IMR-90 (cell line): ENCODE measurements at regions not wholly inside any gene's neighbourhood (a gene's known extent, or its start where the extent isn't known, plus 50 kb on each side); places are given as distances from the start of the nearest gene placed in this dataset.
"Not testable (repeated sequence)": the region's sequence is repeated elsewhere in the genome, so short reads cannot be mapped to it uniquely, and the experiment has no call there.

Experiments used
- ATAC-seq: fragments of 200-7000 bp; cut with Tn5 transposase; 2 replicates; pipeline ENCODE4 v1.9.1; 2020; ENCODE audit warnings: low read depth, mild to moderate bottlenecking, moderate library complexity
- BruUV-seq: library from RNA; stranded (reverse); fragments of 400-500 nt; replicated peaks from 2 replicates; lab custom pipeline; 2021; lab: Mats Ljungman, UMichigan
- CTCF ChIA-PET: fragments of 300-600 bp; formaldehyde crosslinking; extraction: SDS; loops from one replicate; lab custom pipeline; 2021; ENCODE audit warnings: antibody characterized with exemption; lab: Yijun Ruan, JAX
- POLR2A ChIA-PET: fragments of 300-600 bp; sonication (Branson Sonifier 250); formaldehyde crosslinking; loops from one replicate; lab custom pipeline; 2022; ENCODE audit warnings: antibody characterized with exemption; ENCODE audit not compliant: unreplicated experiment; lab: Charles Lee
- DNase-seq: peaks from one replicate; pipeline ENCODE4 v3.0.0; 2013
- H2AFZ ChIP-seq: replicated peaks from 2 replicates; pipeline ENCODE3; 2013; ENCODE audit warnings: low read length, mild to moderate bottlenecking; ENCODE audit not compliant: poor library complexity
- H2AK5ac ChIP-seq: 2 replicates; pipeline ENCODE4 v1.6.1; 2013; ENCODE audit warnings: low read depth, low read length, inconsistent platforms
- H2AK9ac ChIP-seq: replicated peaks from 2 replicates; pipeline ENCODE3; 2013; ENCODE audit warnings: mild to moderate bottlenecking, low read depth, low read length, moderate library complexity; ENCODE audit not compliant: poor library complexity
- H2BK120ac ChIP-seq: 2 replicates; pipeline ENCODE4 v1.6.1; 2013; ENCODE audit warnings: low read depth, low read length, inconsistent platforms
- H2BK15ac ChIP-seq: 3 replicates; pipeline ENCODE4 v1.6.1; 2013; ENCODE audit warnings: low read depth, low read length, inconsistent platforms
- H2BK20ac ChIP-seq: 2 replicates; pipeline ENCODE4 v1.6.1; 2013; ENCODE audit warnings: low read depth, mild to moderate bottlenecking, inconsistent platforms, low read length, moderate library complexity
- H2BK5ac ChIP-seq: 2 replicates; pipeline ENCODE4 v1.6.1; 2013; ENCODE audit warnings: mild to moderate bottlenecking, low read depth, low read length, inconsistent platforms; ENCODE audit not compliant: poor library complexity, severe bottlenecking
- H3K14ac ChIP-seq: replicated peaks from 2 replicates; pipeline ENCODE4 v1.6.1; 2013; ENCODE audit warnings: low read depth, low read length, inconsistent platforms
- H3K18ac ChIP-seq: 2 replicates; pipeline ENCODE4 v1.6.1; 2013; ENCODE audit warnings: low read depth, low read length, control low read depth
- H3K23ac ChIP-seq: 2 replicates; pipeline ENCODE4 v1.6.1; 2013; ENCODE audit warnings: low read depth, low read length, inconsistent platforms
- H3K27ac ChIP-seq: 2 replicates; pipeline ENCODE4 v1.5.1; 2013; ENCODE audit warnings: mild to moderate bottlenecking, control low read depth, low read length; ENCODE audit not compliant: insufficient read depth
- H3K27me3 ChIP-seq: 2 replicates; pipeline ENCODE4 v1.6.1; 2013; ENCODE audit warnings: low read length; ENCODE audit not compliant: control insufficient read depth, insufficient read depth
- H3K36me3 ChIP-seq: 2 replicates; pipeline ENCODE4 v1.6.1; 2013; ENCODE audit warnings: low read length, mixed read lengths; ENCODE audit not compliant: control insufficient read depth, insufficient read depth
- H3K4ac ChIP-seq: 2 replicates; pipeline ENCODE4 v1.6.1; 2013; ENCODE audit warnings: low read depth, low read length, inconsistent platforms
- H3K4me1 ChIP-seq: 2 replicates; pipeline ENCODE4 v1.6.1; 2013; ENCODE audit warnings: low read length, mixed read lengths; ENCODE audit not compliant: control insufficient read depth, insufficient read depth
- H3K4me2 ChIP-seq: 2 replicates; pipeline ENCODE4 v1.6.1; 2013; ENCODE audit warnings: low read depth, mild to moderate bottlenecking, control low read depth, low read length, moderate library complexity
- H3K4me3 ChIP-seq: 2 replicates; pipeline ENCODE4 v1.5.1; 2013; ENCODE audit warnings: low read depth, mild to moderate bottlenecking, control low read depth, low read length, moderate library complexity; ENCODE audit not compliant: insufficient read depth
- H3K56ac ChIP-seq: 2 replicates; pipeline ENCODE4 v1.6.1; 2013; ENCODE audit warnings: low read length, inconsistent platforms; ENCODE audit not compliant: insufficient read depth; ENCODE audit errors: extremely low read depth
- H3K79me1 ChIP-seq, 2 experiments: 2 replicates each; pipeline ENCODE4 v1.6.1; 2013; ENCODE audit warnings: low read length in 2 of 2, inconsistent platforms in 1 of 2, low read depth in 1 of 2
- H3K9ac ChIP-seq: 2 replicates; pipeline ENCODE4 v1.6.1; 2013; ENCODE audit warnings: low read depth, low read length, control low read depth
- H3K9me1 ChIP-seq: 2 replicates; pipeline ENCODE4 v1.6.1; 2013; ENCODE audit warnings: low read length, inconsistent platforms; ENCODE audit not compliant: insufficient read depth
- H3K9me3 ChIP-seq: 2 replicates; pipeline ENCODE4 v1.6.1; 2013; ENCODE audit warnings: low read length; ENCODE audit not compliant: control insufficient read depth, insufficient read depth
- H4K20me1 ChIP-seq: 2 replicates; pipeline ENCODE4 v1.6.1; 2013; ENCODE audit warnings: low read length, inconsistent platforms; ENCODE audit not compliant: insufficient read depth
- H4K5ac ChIP-seq: 2 replicates; pipeline ENCODE4 v1.6.1; 2013; ENCODE audit warnings: mild to moderate bottlenecking, low read depth, low read length, control low read depth
- H4K8ac ChIP-seq, 2 experiments: 2 replicates each; pipeline ENCODE4 v1.6.1; 2013; ENCODE audit warnings: low read depth in 2 of 2, low read length in 2 of 2, control low read depth in 1 of 2, inconsistent platforms in 1 of 2
- H4K91ac ChIP-seq: 2 replicates; pipeline ENCODE4 v1.6.1; 2013; ENCODE audit warnings: low read depth, low read length, inconsistent platforms; ENCODE audit not compliant: insufficient read depth
- MAFK ChIP-seq: IDR thresholded peaks from 2 replicates; pipeline ENCODE4 v1.6.1; 2012; ENCODE audit warnings: low read depth, low read length, improper control_type of control experiment
- WGBS, 2 experiments: methylation state at CpG; one replicate each; pipeline versions ENCODE4 v1.1.5 to v1.1.7; 2013; ENCODE audit warnings: missing lambda C conversion rate in 2 of 2; ENCODE audit not compliant: insufficient read length in 1 of 2; ENCODE audit errors: extremely low coverage in 2 of 2; 5-methylcytosine and 5-hydroxymethylcytosine counted together
- dilution Hi-C: fragments of 300-500 bp; cut with HindIII; formaldehyde crosslinking; loops from one replicate; pipeline ENCODE4 v1.14.3; 2018; ENCODE audit warnings: low sequenced_read_pairs; ENCODE audit not compliant: unreplicated experiment
- in situ Hi-C: fragments of 300-500 bp; cut with MboI; formaldehyde crosslinking; loops from 3 replicates; pipeline ENCODE4 v1.14.3; 2019; ENCODE audit warnings: low sequenced_read_pairs, inconsistent platforms, mixed read lengths
- intact Hi-C: fragments of 100-400 bp; cut with micrococcal nuclease; formaldehyde crosslinking; loops from 2 replicates; pipeline ENCODE4 v1.10.0; 2022

- POLR2A ChIA-PET, CTCF ChIA-PET, H3K27ac ChIP-seq, H3K36me3 ChIP-seq, H3K56ac ChIP-seq, H2BK120ac ChIP-seq, H4K8ac ChIP-seq, H2AK5ac ChIP-seq, BruUV-seq, H2AFZ ChIP-seq, H2AK9ac ChIP-seq, H3K4ac ChIP-seq, H3K9me3 ChIP-seq, ATAC-seq, H2BK5ac ChIP-seq, intact Hi-C loops, H3K23ac ChIP-seq, H2BK15ac ChIP-seq, H3K9me1 ChIP-seq, H3K79me1 ChIP-seq, H4K20me1 ChIP-seq, H3K4me2 ChIP-seq, DNase-seq, H3K27me3 ChIP-seq, H3K14ac ChIP-seq, H3K4me1 ChIP-seq, dilution Hi-C loops, in situ Hi-C loops, H4K91ac ChIP-seq, H3K9ac ChIP-seq, H2BK20ac ChIP-seq, H3K18ac ChIP-seq, H3K4me3 ChIP-seq, H4K5ac ChIP-seq: not testable (repeated sequence)
- TF ChIP-seq MAFK = peak; percentile 45
- no CpG with 5 or more reads among the region's 1 CpG for WGBS, 2 experiments
Observed at GRCh38 chr9:106041920-106042319, 347.6 kb downstream of the TMEM38B start.
